KOPT-K1 (cell line): ENCODE measurements at regions not wholly inside any gene's neighbourhood (a gene's known extent, or its start where the extent isn't known, plus 50 kb on each side); places are given as distances from the start of the nearest gene placed in this dataset.
"Not testable (repeated sequence)": the region's sequence is repeated elsewhere in the genome, so short reads cannot be mapped to it uniquely, and the experiment has no call there.

Experiments used
- H3K27ac ChIP-seq: fragments of 200-600 bp; sonication (generic); 2 replicates; pipeline ENCODE4 v1.5.1; 2016; ENCODE audit warnings: antibody characterized with exemption, mild to moderate bottlenecking, low read depth, low read length; ENCODE audit not compliant: poor library complexity, severe bottlenecking
- H3K36me3 ChIP-seq: fragments of 200-600 bp; sonication (generic); 2 replicates; pipeline ENCODE4 v1.5.1; 2017; ENCODE audit warnings: antibody characterized with exemption, mild to moderate bottlenecking, low read length, moderate library complexity; ENCODE audit not compliant: insufficient read depth
- H3K9me3 ChIP-seq: fragments of 200-600 bp; sonication (generic); 2 replicates; pipeline ENCODE4 v1.5.1; 2017; ENCODE audit warnings: antibody characterized with exemption, low read length, mild to moderate bottlenecking; ENCODE audit not compliant: insufficient read depth, poor library complexity, severe bottlenecking

DNA sequence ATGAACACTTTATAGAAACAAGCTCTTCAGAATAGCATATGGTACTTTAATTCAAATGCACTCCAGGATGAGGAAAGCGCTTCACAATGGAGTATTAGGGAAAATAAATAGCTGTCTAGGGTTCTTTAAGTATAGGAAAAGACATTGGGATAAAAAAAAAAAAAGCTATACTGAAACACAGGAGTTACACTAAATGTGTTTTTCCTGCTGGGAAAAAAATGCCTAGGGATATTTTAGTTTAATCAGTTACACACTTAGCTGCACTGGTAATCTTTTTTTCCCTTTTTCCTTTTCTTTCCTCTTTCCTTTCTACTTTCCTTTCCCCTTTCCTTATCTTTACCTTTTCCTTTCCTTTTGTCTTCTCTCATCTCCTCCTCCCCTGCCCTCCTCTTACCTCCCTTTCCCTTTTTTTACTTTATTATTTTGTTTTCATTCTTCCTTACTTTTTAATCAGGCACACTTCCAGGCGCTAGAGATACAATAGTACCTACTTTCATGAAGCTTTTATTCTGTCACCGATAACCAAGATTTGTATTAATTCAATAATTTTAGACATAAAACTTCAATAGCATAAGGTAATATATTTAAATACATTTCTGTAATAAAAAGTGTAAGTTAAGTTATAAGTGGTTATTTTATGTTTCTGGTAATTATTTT lies 758.7 kb downstream of the CDH18 start:
- H3K27ac ChIP-seq, result no peak overlapping the region

DNA sequence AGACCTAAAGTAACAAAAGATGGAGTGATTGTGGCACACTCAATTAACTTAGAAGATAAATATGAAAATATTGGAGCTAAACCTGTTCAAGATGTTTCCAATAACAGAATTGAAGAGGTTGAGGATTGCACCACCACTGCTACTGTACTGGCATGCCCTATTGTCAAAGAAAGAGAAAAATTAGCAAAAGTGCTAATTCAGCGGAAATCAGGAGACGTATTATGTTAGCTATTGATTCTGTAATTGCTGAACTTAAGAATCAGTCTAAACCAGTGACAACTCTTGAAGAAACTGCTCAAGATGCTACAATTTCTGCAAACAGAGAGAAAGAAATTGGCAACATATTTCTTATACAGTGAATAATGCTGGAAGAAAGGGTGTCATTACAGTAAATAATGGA lies 754.4 kb downstream of the CDH18 start:
- H3K9me3 ChIP-seq, result no peaks in the 10 kb centered on the region
- no peaks in the 10 kb centered on the region for H3K36me3 ChIP-seq
- no peak overlapping the region for H3K27ac ChIP-seq

More for the DNA sequence above, 758.7 kb downstream of the CDH18 start:
- no peaks in the 10 kb centered on the region for H3K36me3 ChIP-seq
- no peaks in the 10 kb centered on the region for H3K9me3 ChIP-seq

DNA sequence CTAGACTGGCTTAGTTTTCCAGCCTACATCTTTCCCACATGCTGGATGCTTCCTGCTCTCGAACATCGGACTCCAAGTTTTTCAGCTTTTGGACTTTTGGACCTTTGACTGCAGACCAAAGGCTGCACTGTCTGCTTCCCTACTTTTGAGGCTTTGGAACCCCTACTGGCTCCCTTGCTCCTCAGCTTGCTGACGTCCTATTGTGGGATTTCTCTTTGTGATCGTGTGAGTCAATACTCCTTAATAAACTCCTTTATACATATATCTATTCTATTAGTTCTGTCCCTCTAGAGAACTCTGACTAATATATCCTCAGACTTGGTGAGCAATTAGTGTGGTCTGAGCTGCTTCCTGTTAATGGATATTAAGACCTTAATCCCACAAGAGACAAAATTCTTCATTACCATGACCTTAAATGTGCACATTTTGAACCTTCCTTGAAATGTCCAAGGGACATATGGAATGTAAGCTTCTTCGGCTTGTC lies 752.9 kb downstream of the CDH18 start:
- no peak overlapping the region for H3K27ac ChIP-seq
- H3K9me3 ChIP-seq, result no peaks in the 10 kb centered on the region
- H3K36me3 ChIP-seq, result no peaks in the 10 kb centered on the region

DNA sequence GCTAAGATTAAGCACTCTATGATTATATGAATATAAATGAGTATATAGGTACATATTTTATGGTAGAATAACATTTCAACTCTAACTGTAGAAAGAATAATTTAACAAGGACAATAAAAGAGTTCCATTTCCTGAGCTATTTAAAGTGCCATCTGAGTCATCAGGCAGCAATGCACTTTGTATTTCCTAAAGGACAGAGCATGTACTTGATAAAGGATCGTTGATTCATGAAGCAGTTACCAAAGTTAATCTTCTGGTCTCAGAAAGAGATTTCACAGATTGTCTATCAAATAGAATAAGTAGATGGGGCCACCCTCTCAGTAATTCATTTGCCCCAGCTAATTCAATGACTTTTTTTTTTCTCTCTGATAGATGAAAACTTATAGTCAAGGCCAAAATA lies 747.8 kb downstream of the CDH18 start:
- Histone ChIP-seq H3K36me3 (no peaks in the 10 kb centered on the region), H3K27ac (no peak overlapping the region), H3K9me3 (no peaks in the 10 kb centered on the region)

DNA sequence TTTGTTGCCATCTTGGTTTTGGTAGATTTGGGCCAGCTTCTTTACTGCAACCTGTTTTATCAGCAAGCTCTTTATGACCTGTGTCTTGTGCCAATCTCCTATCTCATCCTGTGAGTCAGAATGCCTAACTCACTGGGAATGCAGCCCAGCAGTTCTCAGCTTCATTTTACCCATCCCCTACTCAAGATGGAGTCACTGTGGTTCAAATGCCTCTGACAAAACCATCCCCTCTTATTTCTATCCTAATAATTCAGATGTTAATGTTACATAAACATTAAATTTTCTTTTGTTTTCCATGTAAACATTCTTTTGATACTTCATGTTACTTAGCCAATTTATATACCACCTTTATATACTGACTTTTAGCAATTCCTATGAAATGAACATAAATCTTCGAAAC lies 746.3 kb downstream of the CDH18 start:
- Histone ChIP-seq H3K36me3 (no peaks in the 10 kb centered on the region), H3K9me3 (no peaks in the 10 kb centered on the region), H3K27ac (no peak overlapping the region)

DNA sequence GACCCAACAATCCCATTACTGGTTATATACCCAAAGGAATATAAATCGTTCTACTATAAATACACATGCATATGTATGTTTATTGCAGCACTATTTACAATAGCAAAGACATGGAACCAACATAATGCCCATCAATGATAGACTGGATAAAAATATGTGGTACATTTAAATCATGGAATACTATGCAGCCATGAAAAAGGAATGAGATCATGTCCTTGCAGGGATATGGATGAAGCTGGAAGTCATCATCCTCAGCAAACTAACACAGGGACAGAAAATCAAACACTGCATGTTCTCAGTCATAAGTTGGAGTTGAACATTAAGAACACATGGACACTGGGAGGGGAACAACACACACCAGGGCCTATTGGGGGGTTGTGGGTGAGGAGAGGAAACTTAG lies 741.8 kb downstream of the CDH18 start:
- H3K27ac ChIP-seq, H3K36me3 ChIP-seq, H3K9me3 ChIP-seq: not testable (repeated sequence)

DNA sequence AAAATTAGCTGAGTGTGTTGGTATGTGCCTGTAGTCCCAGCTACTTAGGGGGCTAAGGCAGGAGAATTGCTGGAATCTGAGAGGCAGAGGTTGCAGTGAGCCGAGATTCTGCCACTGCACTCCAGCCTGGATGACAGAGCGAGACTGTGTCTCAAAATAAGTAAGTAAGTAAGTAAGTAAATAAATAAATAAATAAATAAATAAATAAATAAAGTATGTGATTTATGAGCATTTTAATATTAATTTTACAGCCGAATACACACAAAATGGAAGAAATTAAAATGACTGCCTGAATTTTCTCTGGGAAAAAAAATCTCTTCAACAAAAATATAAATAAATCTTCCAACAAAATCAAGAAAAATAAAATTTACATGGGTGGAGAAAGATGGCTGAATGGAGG lies 740.7 kb downstream of the CDH18 start:
- no peak overlapping the region for H3K27ac ChIP-seq
- no peaks in the 10 kb centered on the region for H3K9me3 ChIP-seq

DNA sequence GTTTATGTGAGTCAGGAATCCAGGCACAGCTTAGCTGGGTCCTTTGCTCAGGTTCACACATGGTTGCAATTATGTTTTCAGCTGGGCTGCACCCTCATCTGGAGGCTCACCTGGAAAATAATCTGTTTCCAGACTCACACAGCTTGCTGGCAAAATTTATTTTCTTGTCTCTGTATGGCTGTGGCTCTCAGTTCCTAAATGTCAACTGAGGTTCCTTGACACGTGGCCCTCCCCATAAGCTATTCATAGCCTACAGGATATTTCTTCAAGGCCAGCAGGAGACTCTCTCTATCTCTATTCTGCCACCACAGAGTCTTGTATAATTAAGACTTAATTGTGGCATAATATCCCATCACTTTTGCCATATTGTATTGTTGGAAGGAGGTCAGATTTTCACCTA lies 732.0 kb downstream of the CDH18 start:
- H3K27ac ChIP-seq, result no peak overlapping the region
- H3K36me3 ChIP-seq, result no peaks in the 10 kb centered on the region
- H3K9me3 ChIP-seq, result no peaks in the 10 kb centered on the region

More for the DNA sequence above, 740.7 kb downstream of the CDH18 start:
- no peaks in the 10 kb centered on the region for H3K36me3 ChIP-seq

DNA sequence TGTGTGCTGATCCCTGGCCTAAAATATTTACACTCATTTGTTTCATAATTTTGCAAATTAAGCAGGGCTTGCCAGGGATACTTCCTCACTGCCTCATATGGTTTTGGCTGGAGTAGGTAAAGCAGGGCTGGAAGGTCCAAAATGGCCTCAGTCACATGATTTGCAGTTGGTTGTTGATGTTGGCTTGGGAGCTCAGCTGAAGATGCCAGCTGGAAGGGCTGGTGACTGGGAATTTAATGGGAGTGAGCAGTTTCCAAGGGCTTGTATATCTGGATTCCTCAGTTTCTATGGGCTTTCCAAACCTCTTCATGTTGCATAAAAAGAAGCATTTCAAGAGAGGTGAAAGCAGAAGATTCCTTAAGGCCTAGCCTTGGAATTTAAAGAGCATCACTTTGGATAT lies 729.3 kb downstream of the CDH18 start:
- H3K27ac ChIP-seq, result no peak overlapping the region
- no peaks in the 10 kb centered on the region for H3K36me3 ChIP-seq
- H3K9me3 ChIP-seq, result no peaks in the 10 kb centered on the region

DNA sequence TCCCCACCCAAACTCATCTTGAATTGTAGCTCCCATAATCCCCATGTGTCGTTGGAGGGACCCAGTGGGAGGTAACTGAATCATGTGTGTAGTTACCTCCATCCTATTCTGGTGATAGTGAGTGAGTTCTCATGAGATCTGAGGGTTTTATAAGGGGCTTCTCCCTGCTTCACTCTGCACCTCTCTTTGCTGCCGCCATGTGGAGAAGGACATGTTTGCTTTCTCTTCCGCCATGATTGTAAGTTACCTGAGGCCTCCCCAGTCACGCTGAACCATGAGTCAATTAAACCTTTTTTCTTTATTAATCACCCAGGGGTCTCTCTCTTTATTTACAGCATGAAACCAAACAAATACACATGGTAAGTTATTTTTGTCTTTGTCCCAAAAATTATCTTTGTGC lies 726.1 kb downstream of the CDH18 start:
- Histone ChIP-seq H3K27ac (no peak overlapping the region), H3K36me3 (no peaks in the 10 kb centered on the region), H3K9me3 (no peaks in the 10 kb centered on the region)

DNA sequence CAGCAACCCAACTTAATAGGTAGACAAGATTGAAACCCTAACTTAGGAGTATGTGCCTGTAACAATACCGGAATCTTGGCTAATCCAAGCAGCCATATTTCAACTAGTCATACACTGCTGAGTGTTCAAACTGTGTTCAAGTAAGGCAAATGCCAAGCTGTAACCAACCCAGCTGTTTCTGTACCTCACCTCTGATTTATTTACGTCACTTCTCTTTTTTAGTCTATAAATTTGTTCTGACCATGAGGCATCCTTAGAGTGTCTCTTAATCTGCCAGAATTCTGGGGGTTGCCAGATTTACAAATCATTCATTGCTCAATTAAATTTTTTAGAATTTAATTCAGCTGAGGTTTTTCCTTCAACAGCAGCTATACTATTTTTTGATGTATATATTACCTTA lies 723.2 kb downstream of the CDH18 start:
- no peaks in the 10 kb centered on the region for H3K9me3 ChIP-seq
- no peak overlapping the region for H3K27ac ChIP-seq

DNA sequence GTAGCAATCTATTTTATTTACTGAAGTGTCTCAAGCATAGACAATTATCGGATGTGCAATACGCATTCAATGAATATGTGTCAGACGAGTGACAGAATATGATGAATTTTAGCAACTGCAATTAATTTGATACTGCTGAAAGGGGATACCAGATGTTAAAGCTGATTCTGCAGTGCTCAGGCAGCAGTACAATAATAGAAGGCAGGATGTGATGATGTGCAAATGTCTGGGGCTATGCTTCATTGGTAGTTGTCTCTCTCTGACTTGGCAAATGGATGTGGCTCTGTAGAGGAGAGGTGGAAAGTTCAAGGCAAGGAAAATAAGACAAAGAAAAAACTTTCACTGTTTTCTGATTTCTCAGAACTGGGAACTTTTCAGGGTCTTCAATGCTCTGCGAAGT lies 721.2 kb downstream of the CDH18 start:
- H3K9me3 ChIP-seq, result no peaks in the 10 kb centered on the region
- no peak overlapping the region for H3K27ac ChIP-seq
- no peaks in the 10 kb centered on the region for H3K36me3 ChIP-seq

More for the DNA sequence above, 723.2 kb downstream of the CDH18 start:
- no peaks in the 10 kb centered on the region for H3K36me3 ChIP-seq

DNA sequence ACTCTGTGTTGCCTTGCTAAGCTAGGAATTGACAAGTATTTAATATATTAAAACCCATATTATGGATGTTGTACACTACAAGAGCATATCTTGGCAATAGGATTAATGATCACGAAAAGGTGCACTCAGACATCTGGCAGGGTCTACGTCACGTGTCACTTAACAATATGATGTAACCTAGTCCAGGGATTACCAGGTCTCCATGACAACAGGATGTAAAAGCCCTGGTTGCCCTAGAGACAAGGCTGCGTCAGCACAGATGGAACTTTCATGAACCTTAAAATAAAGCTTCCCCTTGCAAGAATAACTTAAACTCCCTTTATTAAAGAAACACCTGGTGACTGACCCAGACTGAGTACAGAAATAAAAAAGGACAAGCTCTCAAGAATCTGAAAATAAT lies 717.8 kb downstream of the CDH18 start:
- no peaks in the 10 kb centered on the region for H3K9me3 ChIP-seq
- no peaks in the 10 kb centered on the region for H3K36me3 ChIP-seq
- H3K27ac ChIP-seq, result no peak overlapping the region

DNA sequence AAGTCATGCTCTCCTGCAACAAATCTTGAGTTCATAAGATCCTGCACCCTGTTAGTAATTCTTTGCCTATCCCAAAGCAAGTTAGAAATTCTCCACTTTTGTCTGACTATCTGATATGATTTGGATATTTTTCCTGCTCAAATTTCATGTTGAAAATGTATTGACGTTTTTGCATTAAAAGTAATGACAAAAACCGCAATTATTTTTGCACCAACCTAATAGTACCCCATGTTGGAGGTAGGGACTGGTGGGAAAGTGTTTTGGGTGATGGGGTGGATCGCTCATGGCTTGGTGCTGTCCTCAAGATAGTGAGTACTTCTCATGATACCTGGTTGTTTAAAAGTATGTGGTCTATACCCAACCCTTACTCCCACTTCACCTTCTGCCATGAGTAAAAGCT lies 713.4 kb downstream of the CDH18 start:
- Histone ChIP-seq H3K36me3 (no peaks in the 10 kb centered on the region), H3K9me3 (no peaks in the 10 kb centered on the region), H3K27ac (no peak overlapping the region)

DNA sequence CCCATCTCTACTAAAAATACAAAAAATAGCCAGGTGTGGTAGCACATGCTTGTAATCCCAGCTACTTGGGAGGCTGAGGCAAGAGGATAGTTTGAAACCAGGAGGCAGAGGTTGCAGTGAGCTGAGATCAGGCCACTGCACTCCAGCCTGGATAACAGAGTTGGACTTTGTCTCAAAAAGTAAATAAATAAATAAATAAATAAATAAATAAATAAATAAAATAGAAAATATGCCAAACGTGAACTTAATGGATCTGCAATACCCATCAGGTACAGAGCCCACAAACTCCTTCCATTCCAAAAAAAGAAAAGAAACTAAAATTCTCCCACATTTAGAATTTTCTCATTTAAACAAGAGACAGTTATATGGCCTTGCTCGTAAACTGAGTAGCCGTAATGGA lies 702.7 kb downstream of the CDH18 start:
- Histone ChIP-seq H3K9me3 (no peaks in the 10 kb centered on the region), H3K36me3 (no peaks in the 10 kb centered on the region), H3K27ac (no peak overlapping the region)

DNA sequence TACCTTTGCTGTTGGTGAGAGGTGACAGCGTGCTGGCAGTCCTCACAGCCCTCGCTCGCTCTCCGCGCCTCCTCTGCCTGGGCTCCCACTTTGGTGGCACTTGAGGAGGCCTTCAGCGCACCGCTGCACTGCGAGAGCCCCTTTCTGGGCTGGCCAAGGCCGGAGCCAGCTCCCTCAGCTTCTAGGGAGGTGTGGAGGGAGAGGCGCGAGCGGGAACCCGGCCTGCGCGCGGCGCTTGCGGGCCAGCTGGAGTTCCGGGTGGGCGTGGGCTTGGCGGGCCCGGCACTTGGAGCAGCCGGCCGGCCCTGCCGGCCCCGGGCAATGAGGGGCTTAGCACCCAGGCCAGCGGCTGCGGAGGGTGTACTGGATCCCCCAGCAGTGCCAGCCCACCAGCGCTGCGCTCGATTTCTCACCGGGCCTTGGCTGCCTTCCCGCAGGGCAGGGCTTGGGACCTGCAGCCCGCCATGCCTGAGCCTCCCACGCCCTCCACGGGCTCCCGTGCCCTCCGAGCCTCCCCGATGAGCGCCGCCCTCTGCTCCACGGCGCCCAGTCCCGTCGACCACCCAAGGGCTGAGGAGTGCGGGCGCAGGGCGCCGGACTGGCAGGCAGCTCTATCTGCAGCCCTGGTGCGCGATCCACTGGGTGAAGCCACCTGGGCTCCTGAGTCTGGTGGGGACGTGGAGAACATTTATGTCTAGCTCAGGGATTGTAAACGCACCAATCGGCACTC lies 700.3 kb downstream of the CDH18 start:
- not testable (repeated sequence) for H3K27ac ChIP-seq, H3K36me3 ChIP-seq, H3K9me3 ChIP-seq
